CD14-positive monocyte (primary cell): ENCODE measurements at regions not wholly inside any gene's neighbourhood (a gene's known extent, or its start where the extent isn't known, plus 50 kb on each side); places are given as distances from the start of the nearest gene placed in this dataset.
A peak's percentile ranks its signal among the peaks of the same experiment; 100 is the strongest.

Experiments used
- DNase-seq, 3 donors: peaks; one replicate each; pipeline ENCODE4 v3.0.0-alpha.2; 2011 to 2022
- H2AFZ ChIP-seq: 2 replicates; pipeline ENCODE4 v1.6.0; 2012; ENCODE audit warnings: mild to moderate bottlenecking, low read depth, low read length, inconsistent platforms; ENCODE audit not compliant: insufficient read depth, poor library complexity, severe bottlenecking
- H3K27ac ChIP-seq, 2 donors: 1 replicate in 1 of 2; 2 replicates in 1 of 2; pipeline ENCODE4 v1.5.1; 2012 to 2013; ENCODE audit warnings: low read length in 2 of 2, control low read depth in 1 of 2, inconsistent platforms in 1 of 2, low read depth in 1 of 2, mild to moderate bottlenecking in 1 of 2
- H3K27me3 ChIP-seq, 2 donors: one replicate each; pipeline versions ENCODE4 v1.6.0 to v1.6.1; 2011 to 2013; ENCODE audit warnings: low read length in 2 of 2; ENCODE audit not compliant: control insufficient read depth in 2 of 2, insufficient read depth in 2 of 2
- H3K36me3 ChIP-seq, 2 donors: replicated peaks in 1 of 2; 1 replicate in 1 of 2; 2 replicates in 1 of 2; pipeline versions ENCODE4 v1.5.1 to v1.6.1; 2012 to 2013; ENCODE audit warnings: low read length in 2 of 2, control low read depth in 1 of 2, inconsistent platforms in 1 of 2, mild to moderate bottlenecking in 1 of 2; ENCODE audit not compliant: insufficient read depth in 2 of 2, control insufficient read depth in 1 of 2
- H3K4me1 ChIP-seq, 2 donors: 1 replicate in 1 of 2; 2 replicates in 1 of 2; pipeline versions ENCODE4 v1.5.1 to v1.6.1; 2012 to 2013; ENCODE audit warnings: low read length in 2 of 2, control low read depth in 1 of 2, inconsistent platforms in 1 of 2, mild to moderate bottlenecking in 1 of 2, moderate library complexity in 1 of 2; ENCODE audit not compliant: insufficient read depth in 2 of 2, control insufficient read depth in 1 of 2
- H3K4me2 ChIP-seq: replicated peaks from 2 replicates; pipeline ENCODE3; 2012; ENCODE audit warnings: low read length, moderate library complexity, mild to moderate bottlenecking; ENCODE audit not compliant: poor library complexity, severe bottlenecking; ENCODE audit errors: extremely low read depth
- H3K4me3 ChIP-seq, 3 experiments: fragments of 200-600 bp in 1 of 3; sonication (generic) in 1 of 3; replicated peaks in 1 of 3; 1 replicate in 2 of 3; 2 replicates in 1 of 3; pipeline ENCODE4 v1.5.1; 2011 to 2013; ENCODE audit warnings: low read length in 3 of 3, mild to moderate bottlenecking in 3 of 3, control low read depth in 2 of 3, low read depth in 2 of 3, inconsistent platforms in 1 of 3, moderate library complexity in 1 of 3
- H3K79me2 ChIP-seq: 2 replicates; pipeline ENCODE4 v1.6.0; 2012; ENCODE audit warnings: mild to moderate bottlenecking, control low read depth, inconsistent platforms, low read length, moderate library complexity; ENCODE audit not compliant: insufficient read depth
- H3K9ac ChIP-seq: 2 replicates; pipeline ENCODE4 v1.6.0; 2017; ENCODE audit warnings: low read length, mild to moderate bottlenecking; ENCODE audit not compliant: insufficient read depth, poor library complexity, severe bottlenecking
- H3K9me3 ChIP-seq, 2 donors: replicated peaks in 1 of 2; 1 replicate in 1 of 2; 2 replicates in 1 of 2; pipeline versions ENCODE4 v1.5.1 to v1.6.1; 2012 to 2013; ENCODE audit warnings: low read length in 2 of 2, control low read depth in 1 of 2; ENCODE audit not compliant: control insufficient read depth in 1 of 2, insufficient read depth in 1 of 2
- H4K20me1 ChIP-seq: 2 replicates; pipeline ENCODE4 v1.6.0; 2012; ENCODE audit warnings: mild to moderate bottlenecking, low read length, control low read depth, moderate library complexity; ENCODE audit not compliant: insufficient read depth
- H3K27ac Mint-ChIP-seq, 7 donors: one replicate each; pipeline ENCODE4 v1.8.0; 2020; ENCODE audit warnings: mild to moderate bottlenecking in 7 of 7, mixed read lengths in 7 of 7, moderate library complexity in 6 of 7, inconsistent platforms in 2 of 7
- H3K27me3 Mint-ChIP-seq, 3 donors: one replicate each; pipeline ENCODE4 v1.8.0; 2021 to 2022; ENCODE audit warnings: low read depth in 3 of 3, mild to moderate bottlenecking in 3 of 3, mixed read lengths in 3 of 3, moderate library complexity in 3 of 3, inconsistent platforms in 1 of 3
- H3K36me3 Mint-ChIP-seq, 2 donors: one replicate each; pipeline ENCODE4 v1.8.0; 2020; ENCODE audit warnings: mixed read lengths in 2 of 2, inconsistent platforms in 1 of 2, mild to moderate bottlenecking in 1 of 2
- H3K4me1 Mint-ChIP-seq: one replicate; pipeline ENCODE4 v1.8.0; 2020; ENCODE audit warnings: mild to moderate bottlenecking, mixed read lengths
- H3K4me3 Mint-ChIP-seq, 2 donors: one replicate each; pipeline ENCODE4 v1.8.0; 2020; ENCODE audit warnings: mild to moderate bottlenecking in 2 of 2, mixed read lengths in 2 of 2, moderate library complexity in 1 of 2
- H3K9me3 Mint-ChIP-seq, 7 donors: one replicate each; pipeline ENCODE4 v1.8.0; 2020 to 2022; ENCODE audit warnings: mixed read lengths in 7 of 7, mild to moderate bottlenecking in 6 of 7, moderate library complexity in 6 of 7, inconsistent platforms in 2 of 7
- CTCF ChIP-seq: fragments of 200-600 bp; IDR thresholded peaks from one replicate; pipeline ENCODE4 v1.8.0; 2022; ENCODE audit warnings: antibody characterized with exemption, mild to moderate bottlenecking
- WGBS: methylation state at CpG from one replicate; pipeline ENCODE4 v1.1.5; 2013; ENCODE audit warnings: missing lambda C conversion rate; ENCODE audit not compliant: insufficient coverage; 5-methylcytosine and 5-hydroxymethylcytosine counted together
- intact Hi-C, 2 donors: fragments of 100-400 bp; cut with micrococcal nuclease; formaldehyde crosslinking; loops; one replicate each; pipeline versions ENCODE4 v1.15.0 to v1.15.1; 2023

DNA sequence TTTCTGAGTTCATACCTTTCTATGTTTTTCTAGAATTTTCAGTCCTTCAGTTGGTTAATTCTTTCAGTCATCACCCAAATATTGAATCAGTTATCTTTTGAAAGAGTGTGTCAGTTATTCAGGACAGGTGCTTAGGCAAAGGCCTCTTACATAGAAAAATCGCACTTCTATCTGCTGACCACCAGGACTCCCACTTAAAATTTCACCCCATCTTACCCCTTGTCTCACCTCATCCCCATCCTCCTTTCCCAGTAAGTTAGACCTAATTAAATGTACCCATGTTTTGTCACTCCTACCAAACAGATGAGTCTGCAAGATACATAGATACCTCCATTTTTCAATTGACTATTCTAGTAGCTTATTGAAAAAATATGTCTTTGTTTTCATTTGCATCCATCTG is 159.9 kb upstream of the PIK3R1 start:
- H3K4me1 ChIP-seq = no peaks in the 10 kb centered on the region

DNA sequence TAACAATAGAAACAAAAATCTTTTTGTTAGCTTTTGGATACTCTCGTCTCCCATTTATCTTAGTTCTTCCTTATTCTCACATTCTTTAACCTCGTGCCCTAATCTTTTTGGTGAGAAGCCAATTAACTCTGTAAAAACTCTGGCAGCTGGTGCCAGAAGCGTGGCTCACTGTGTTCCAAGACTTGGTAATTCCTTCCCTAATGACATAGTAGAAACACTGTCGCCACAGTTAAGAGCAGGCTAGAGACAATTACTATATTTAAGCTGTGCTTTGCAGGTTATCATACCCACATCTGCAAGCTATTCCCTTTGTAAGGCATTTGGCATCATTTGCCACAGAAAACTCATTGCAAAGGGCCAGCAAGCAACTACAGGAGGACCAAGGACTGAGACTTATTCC is 160.9 kb upstream of the PIK3R1 start:
- no CpG with 5 or more reads among the region's 4 CpGs for WGBS
- H2AFZ ChIP-seq = peak overlapping the region; percentile 12
- peaks cover 0 to 2% (median 0%) of the 10 kb centered on the region in 3 donors for H3K27me3 Mint-ChIP-seq

More for the DNA sequence above, 159.9 kb upstream of the PIK3R1 start:
- Histone ChIP-seq H3K9ac (no peak overlapping the region), H3K36me3 (no peaks in the 10 kb centered on the region), H3K4me3 (no peak overlapping the region), H4K20me1 (no peaks in the 10 kb centered on the region), H3K4me2 (no peak overlapping the region), H3K79me2 (no peaks in the 10 kb centered on the region), H3K27me3 (no peaks in the 10 kb centered on the region), H3K27ac (no peak overlapping the region), H2AFZ (no peak overlapping the region), H3K9me3 (no peaks in the 10 kb centered on the region)
- WGBS = 100% methylated on average over 1 of the region's 1 CpG
- Mint-ChIP-seq H3K36me3 (no peaks in the 10 kb centered on the region), H3K27me3 (peaks cover 0 to 2% (median 0%) of the 10 kb centered on the region in 3 donors), H3K9me3 (peaks cover 0 to 10% (median 3%) of the 10 kb centered on the region in 7 donors), H3K27ac (no peak overlapping the region), H3K4me3 (no peak overlapping the region), H3K4me1 (no peaks in the 10 kb centered on the region)
- intact Hi-C loops = no loop called here
- no peak for TF ChIP-seq CTCF
- DNase-seq = no peak

More for the DNA sequence above, 160.9 kb upstream of the PIK3R1 start:
- H3K9me3 ChIP-seq = no peaks in the 10 kb centered on the region
- intact Hi-C loops = no loop called here
- H3K4me1 Mint-ChIP-seq = no peaks in the 10 kb centered on the region
- no peaks in the 10 kb centered on the region for H3K36me3 ChIP-seq
- no peaks in the 10 kb centered on the region for H3K4me1 ChIP-seq
- no peaks in the 10 kb centered on the region for H4K20me1 ChIP-seq
- no peak overlapping the region for H3K27ac Mint-ChIP-seq
- no peak for DNase-seq
- no peaks in the 10 kb centered on the region for H3K36me3 Mint-ChIP-seq
- TF ChIP-seq CTCF = no peak
- H3K4me3 ChIP-seq = no peak overlapping the region
- no peak overlapping the region for H3K9ac ChIP-seq
- H3K27ac ChIP-seq = no peak overlapping the region
- no peak overlapping the region for H3K4me2 ChIP-seq
- no peaks in the 10 kb centered on the region for H3K27me3 ChIP-seq
- H3K9me3 Mint-ChIP-seq = peaks cover 0 to 10% (median 4%) of the 10 kb centered on the region in 7 donors
- no peaks in the 10 kb centered on the region for H3K79me2 ChIP-seq
- H3K4me3 Mint-ChIP-seq = no peak overlapping the region
